K562 (cell line): ENCODE measurements at regions not wholly inside any gene's neighbourhood (a gene's known extent, or its start where the extent isn't known, plus 50 kb on each side); places are given as distances from the start of the nearest gene placed in this dataset.

Experiments
- ATAC-seq: fragments of 200-7000 bp; cut with Tn5 transposase; 3 replicates; pipeline ENCODE4 v1.9.1; 2020; ENCODE audit warnings: moderate library complexity
- BruUV-seq: library from RNA; stranded (reverse); fragments of 400-500 nt; replicated peaks from 2 replicates; lab custom pipeline; 2021; lab: Mats Ljungman, UMichigan
- CTCF ChIA-PET: fragments of 300-600 bp; formaldehyde crosslinking; extraction: SDS; loops from one replicate; lab custom pipeline; 2021; ENCODE audit warnings: low intra/inter-chr PET ratio; lab: Yijun Ruan, JAX
- POLR2A ChIA-PET: fragments of 300-600, 350-650 bp; sonication (Branson Sonifier 250); formaldehyde crosslinking; extraction: SDS; loops from one replicate; lab custom pipeline; 2021; ENCODE audit warnings: antibody characterized with exemption, inconsistent platforms; lab: Yijun Ruan, JAX
- DNase-seq, 4 experiments: peaks; one replicate each; pipeline versions ENCODE4 v3.0.0 to v3.0.0-alpha.2; 2011 to 2018; ENCODE audit warnings: low spot score in 3 of 4, mixed read lengths in 3 of 4; ENCODE audit errors: extremely low read depth in 1 of 4
- FAIRE-seq: peaks from 2 replicates; lab custom pipeline; 2011; peaks lifted over from hg19 to GRCh38; lab: Jason Lieb, UNC
- H2AFZ ChIP-seq: 2 replicates; pipeline ENCODE4 v1.6.0; 2011; ENCODE audit warnings: low read depth, low read length, control low read depth, inconsistent platforms
- H3K27ac ChIP-seq: fragments of 200-600 bp; 3 replicates; pipeline ENCODE4 v1.8.0; 2011; ENCODE audit warnings: low read depth, mild to moderate bottlenecking, control low read depth, inconsistent platforms, low read length, moderate library complexity, mixed read lengths; ENCODE audit errors: extremely low read depth
- H3K27me3 ChIP-seq, 2 experiments: fragments of 300-600 bp in 1 of 2; 2 replicates in 1 of 2; 3 replicates in 1 of 2; pipeline versions ENCODE4 v1.6.0 to v1.8.0; 2011; ENCODE audit warnings: inconsistent platforms in 2 of 2, low read length in 2 of 2, mild to moderate bottlenecking in 1 of 2, mixed read lengths in 1 of 2, moderate library complexity in 1 of 2; ENCODE audit not compliant: control insufficient read depth in 2 of 2, insufficient read depth in 2 of 2
- H3K36me3 ChIP-seq: fragments of 300-600 bp; 3 replicates; pipeline ENCODE4 v1.8.0; 2011; ENCODE audit warnings: mild to moderate bottlenecking, low read length, inconsistent platforms; ENCODE audit not compliant: control insufficient read depth, insufficient read depth
- H3K4me1 ChIP-seq, 2 experiments: fragments of 200-600 bp in 1 of 2; replicated peaks in 1 of 2; 2 replicates in 1 of 2; 3 replicates in 1 of 2; pipeline versions ENCODE4 v1.5.1 to v1.8.0; 2011; ENCODE audit warnings: inconsistent platforms in 2 of 2, low read length in 2 of 2, mild to moderate bottlenecking in 1 of 2, mixed read lengths in 1 of 2, moderate library complexity in 1 of 2; ENCODE audit not compliant: control insufficient read depth in 2 of 2, insufficient read depth in 2 of 2
- H3K4me2 ChIP-seq: 2 replicates; pipeline ENCODE4 v1.6.1; 2011; ENCODE audit warnings: low read length, control low read depth, inconsistent platforms, mixed read lengths; ENCODE audit not compliant: insufficient read depth
- H3K4me3 ChIP-seq: fragments of 200-600 bp; sonication (generic), shearing (Covaris generic); 2 replicates; pipeline ENCODE4 v1.5.1; 2016; ENCODE audit warnings: control low read depth, inconsistent platforms
- H3K79me2 ChIP-seq: fragments of 200-600 bp; 3 replicates; pipeline ENCODE4 v1.8.0; 2011; ENCODE audit warnings: low read length, inconsistent platforms; ENCODE audit not compliant: control insufficient read depth, insufficient read depth
- H3K9ac ChIP-seq, 2 experiments: 2 replicates each; pipeline versions ENCODE4 v1.6.0 to v1.6.1; 2011; ENCODE audit warnings: low read depth in 2 of 2, low read length in 2 of 2, control low read depth in 1 of 2, inconsistent platforms in 1 of 2, mild to moderate bottlenecking in 1 of 2, mixed read lengths in 1 of 2; ENCODE audit not compliant: insufficient read depth in 1 of 2
- H3K9me1 ChIP-seq: one replicate; pipeline ENCODE4 v1.6.0; 2011; ENCODE audit warnings: inconsistent platforms, mild to moderate bottlenecking, low read length, moderate library complexity; ENCODE audit not compliant: control insufficient read depth, insufficient read depth
- H3K9me3 ChIP-seq: replicated peaks from 2 replicates; pipeline ENCODE4 v1.5.1; 2011; ENCODE audit warnings: low read depth, low read length, inconsistent platforms; ENCODE audit not compliant: control insufficient read depth, insufficient read depth
- H4K20me1 ChIP-seq: replicated peaks from 2 replicates; pipeline ENCODE4 v1.6.1; 2011; ENCODE audit warnings: low read length, inconsistent platforms, mixed read lengths; ENCODE audit not compliant: control insufficient read depth, insufficient read depth
- CLOCK ChIP-seq: fragments of 250-450 bp; sonication (Bioruptor Pico); IDR thresholded peaks from 2 replicates; pipeline ENCODE4 v1.4.0; 2020; ENCODE audit warnings: mild to moderate bottlenecking, moderate library complexity, borderline replicate concordance
- FOXP1 ChIP-seq: sonication (generic); formaldehyde crosslinking; IDR thresholded peaks from 2 replicates; pipeline ENCODE4 v1.8.0; 2022; ENCODE audit warnings: mild to moderate bottlenecking, missing genetic modification reagents
- MCM3 ChIP-seq: fragments of 450-650 bp; IDR thresholded peaks from 2 replicates; pipeline ENCODE4 v1.6.1; 2016
- PCBP2 ChIP-seq: fragments of 200-400 bp; formaldehyde crosslinking; IDR thresholded peaks from 2 replicates; pipeline ENCODE4 v1.6.1; 2018; ENCODE audit warnings: low read length, low read depth, mild to moderate bottlenecking, moderate library complexity; ENCODE audit not compliant: poor library complexity, severe bottlenecking
- POLR2A ChIP-seq: fragments of 450-650 bp; conservative IDR thresholded peaks from 2 replicates; pipeline ENCODE4 v1.6.1; 2016
- POLR2AphosphoS5 ChIP-seq: IDR thresholded peaks from 2 replicates; pipeline ENCODE4 v1.6.1; 2011; ENCODE audit warnings: mild to moderate bottlenecking, low read depth, low read length, moderate library complexity; ENCODE audit not compliant: control insufficient read depth, insufficient read depth
- SREBF2 ChIP-seq: sonication (generic); formaldehyde crosslinking; IDR thresholded peaks from 2 replicates; pipeline ENCODE4 v1.4.0; 2020; ENCODE audit warnings: mild to moderate bottlenecking, missing genetic modification reagents
- ZNF354B ChIP-seq: fragments of 250-450 bp; sonication (Bioruptor Pico); IDR thresholded peaks from 2 replicates; pipeline ENCODE4 v1.4.0; 2020
- ZNF398 ChIP-seq: fragments of 250-450 bp; sonication (Bioruptor Pico); IDR thresholded peaks from 2 replicates; pipeline ENCODE4 v1.8.0; 2021; ENCODE audit warnings: moderate library complexity, mild to moderate bottlenecking, inconsistent platforms
- WGBS: fragments of 100-300 bp; shearing (Covaris generic); methylation state at CpG from one replicate; pipeline ENCODE4 v1.1.6; 2016; ENCODE audit warnings: low coverage, mixed read lengths; ENCODE audit not compliant: insufficient coverage; ENCODE audit errors: missing lambda C conversion rate; 5-methylcytosine and 5-hydroxymethylcytosine counted together
- in situ Hi-C: fragments of 300-500 bp; cut with MboI; formaldehyde crosslinking; loops from 4 replicates; pipeline ENCODE4 v1.15.0; 2018; ENCODE audit warnings: inconsistent platforms, mixed read lengths
- intact Hi-C: fragments of 100-400 bp; cut with micrococcal nuclease; formaldehyde crosslinking; loops from 2 replicates; pipeline ENCODE4 v1.14.2; 2022
- TF ChIP-seq, protein P1 (sequence below), 2 experiments: IDR thresholded peaks; 2 replicates each; pipeline ENCODE4 v1.6.1; 2011; ENCODE audit warnings: borderline replicate concordance in 1 of 2, control low read depth in 1 of 2, low read depth in 1 of 2, low read length in 1 of 2, mild to moderate bottlenecking in 1 of 2, mixed read lengths in 1 of 2, moderate library complexity in 1 of 2; ENCODE audit not compliant: insufficient read depth in 1 of 2, insufficient read length in 1 of 2, poor library complexity in 1 of 2, severe bottlenecking in 1 of 2; ENCODE audit errors: extremely low read depth in 1 of 2
- TF ChIP-seq, protein P2 (sequence below): fragments of 250-450 bp; sonication (Bioruptor Pico); IDR thresholded peaks from 2 replicates; pipeline ENCODE4 v1.8.0; 2022; ENCODE audit warnings: moderate library complexity, mild to moderate bottlenecking, inconsistent platforms
- TF ChIP-seq, protein P3 (sequence below): fragments of 450-650 bp; IDR thresholded peaks from 2 replicates; pipeline ENCODE4 v1.6.1; 2017; ENCODE audit warnings: antibody characterized with exemption
- TF ChIP-seq, protein P4 (sequence below): fragments of 450-650 bp; IDR thresholded peaks from 2 replicates; pipeline ENCODE4 v1.6.1; 2016; ENCODE audit warnings: borderline replicate concordance

GRCh38 chr5:93184041-93184440 lies 397.0 kb downstream of the NR2F1-AS1 start:
- in situ Hi-C loops (no loop called here), intact Hi-C loops (no loop called here)
- WGBS: 0% methylated on average over 1 of the region's 1 CpG
- Histone ChIP-seq H2AFZ (no peak overlapping the region), H3K9me1 (no peaks in the 10 kb centered on the region), H3K36me3 (no peaks in the 10 kb centered on the region), H3K27ac (no peak overlapping the region), H3K4me2 (no peak overlapping the region), H3K4me1 (no peaks in the 10 kb centered on the region), H3K27me3 (no peaks in the 10 kb centered on the region), H3K4me3 (no peak overlapping the region), H3K9me3 (no peaks in the 10 kb centered on the region), H3K79me2 (no peaks in the 10 kb centered on the region), H3K9ac (no peak overlapping the region), H4K20me1 (no peaks in the 10 kb centered on the region)
- ATAC-seq (no peak), FAIRE-seq (no peak), DNase-seq (no peak)
- CTCF ChIA-PET: no interaction called here
- POLR2A ChIA-PET: no interaction called here
- BruUV-seq: no TSS peak
- TF ChIP-seq POLR2A (no peak), CLOCK (CRISPR knock-in tag) (no peak), MCM3 (no peak), POLR2AphosphoS5 (no peak), PCBP2 (no peak), ZNF354B (CRISPR knock-in tag) (no peak), FOXP1 (no peak), SREBF2 (CRISPR knock-in tag) (no peak), ZNF398 (CRISPR knock-in tag) (no peak)
- TF ChIP-seq, protein P1, sequence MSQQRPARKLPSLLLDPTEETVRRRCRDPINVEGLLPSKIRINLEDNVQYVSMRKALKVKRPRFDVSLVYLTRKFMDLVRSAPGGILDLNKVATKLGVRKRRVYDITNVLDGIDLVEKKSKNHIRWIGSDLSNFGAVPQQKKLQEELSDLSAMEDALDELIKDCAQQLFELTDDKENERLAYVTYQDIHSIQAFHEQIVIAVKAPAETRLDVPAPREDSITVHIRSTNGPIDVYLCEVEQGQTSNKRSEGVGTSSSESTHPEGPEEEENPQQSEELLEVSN (IDR thresholded peaks at IDR 0.05; ENCODE audit: borderline replicate concordance in 1 of 2, extremely low read depth in 1 of 2, insufficient read depth in 1 of 2, insufficient read length in 1 of 2, low read depth in 1 of 2, low read length in 1 of 2, poor library complexity in 1 of 2, severe bottlenecking in 1 of 2): no peak
- TF ChIP-seq, protein P2, sequence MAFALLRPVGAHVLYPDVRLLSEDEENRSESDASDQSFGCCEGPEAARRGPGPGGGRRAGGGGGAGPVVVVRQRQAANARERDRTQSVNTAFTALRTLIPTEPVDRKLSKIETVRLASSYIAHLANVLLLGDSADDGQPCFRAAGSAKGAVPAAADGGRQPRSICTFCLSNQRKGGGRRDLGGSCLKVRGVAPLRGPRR (CRISPR knock-in tag): no peak
- TF ChIP-seq, protein P3, sequence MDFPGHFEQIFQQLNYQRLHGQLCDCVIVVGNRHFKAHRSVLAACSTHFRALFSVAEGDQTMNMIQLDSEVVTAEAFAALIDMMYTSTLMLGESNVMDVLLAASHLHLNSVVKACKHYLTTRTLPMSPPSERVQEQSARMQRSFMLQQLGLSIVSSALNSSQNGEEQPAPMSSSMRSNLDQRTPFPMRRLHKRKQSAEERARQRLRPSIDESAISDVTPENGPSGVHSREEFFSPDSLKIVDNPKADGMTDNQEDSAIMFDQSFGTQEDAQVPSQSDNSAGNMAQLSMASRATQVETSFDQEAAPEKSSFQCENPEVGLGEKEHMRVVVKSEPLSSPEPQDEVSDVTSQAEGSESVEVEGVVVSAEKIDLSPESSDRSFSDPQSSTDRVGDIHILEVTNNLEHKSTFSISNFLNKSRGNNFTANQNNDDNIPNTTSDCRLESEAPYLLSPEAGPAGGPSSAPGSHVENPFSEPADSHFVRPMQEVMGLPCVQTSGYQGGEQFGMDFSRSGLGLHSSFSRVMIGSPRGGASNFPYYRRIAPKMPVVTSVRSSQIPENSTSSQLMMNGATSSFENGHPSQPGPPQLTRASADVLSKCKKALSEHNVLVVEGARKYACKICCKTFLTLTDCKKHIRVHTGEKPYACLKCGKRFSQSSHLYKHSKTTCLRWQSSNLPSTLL: no peak
- TF ChIP-seq, protein P4, sequence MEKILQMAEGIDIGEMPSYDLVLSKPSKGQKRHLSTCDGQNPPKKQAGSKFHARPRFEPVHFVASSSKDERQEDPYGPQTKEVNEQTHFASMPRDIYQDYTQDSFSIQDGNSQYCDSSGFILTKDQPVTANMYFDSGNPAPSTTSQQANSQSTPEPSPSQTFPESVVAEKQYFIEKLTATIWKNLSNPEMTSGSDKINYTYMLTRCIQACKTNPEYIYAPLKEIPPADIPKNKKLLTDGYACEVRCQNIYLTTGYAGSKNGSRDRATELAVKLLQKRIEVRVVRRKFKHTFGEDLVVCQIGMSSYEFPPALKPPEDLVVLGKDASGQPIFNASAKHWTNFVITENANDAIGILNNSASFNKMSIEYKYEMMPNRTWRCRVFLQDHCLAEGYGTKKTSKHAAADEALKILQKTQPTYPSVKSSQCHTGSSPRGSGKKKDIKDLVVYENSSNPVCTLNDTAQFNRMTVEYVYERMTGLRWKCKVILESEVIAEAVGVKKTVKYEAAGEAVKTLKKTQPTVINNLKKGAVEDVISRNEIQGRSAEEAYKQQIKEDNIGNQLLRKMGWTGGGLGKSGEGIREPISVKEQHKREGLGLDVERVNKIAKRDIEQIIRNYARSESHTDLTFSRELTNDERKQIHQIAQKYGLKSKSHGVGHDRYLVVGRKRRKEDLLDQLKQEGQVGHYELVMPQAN: no peak
